IMR-90 (cell line): ENCODE measurements at regions not wholly inside any gene's neighbourhood (a gene's known extent, or its start where the extent isn't known, plus 50 kb on each side); places are given as distances from the start of the nearest gene placed in this dataset.
A peak's percentile ranks its signal among the peaks of the same experiment; 100 is the strongest.

Experiments
- CEBPB ChIP-seq: IDR thresholded peaks from 2 replicates; pipeline ENCODE4 v1.6.1; 2012; ENCODE audit warnings: low read depth, low read length, improper control_type of control experiment
- CTCF ChIP-seq: conservative IDR thresholded peaks from 2 replicates; pipeline ENCODE4 v1.5.1; 2012; ENCODE audit warnings: mild to moderate bottlenecking, low read depth, low read length, improper control_type of control experiment
- ELK1 ChIP-seq: fragments of 150-350 bp; IDR thresholded peaks from 2 replicates; pipeline ENCODE4 v1.6.1; 2016; ENCODE audit warnings: low read depth, mild to moderate bottlenecking, low read length, moderate library complexity, borderline replicate concordance
- FOS ChIP-seq: fragments of 150-350 bp; IDR thresholded peaks from 2 replicates; pipeline ENCODE4 v1.6.1; 2016; ENCODE audit warnings: low read depth, low read length
- MAFK ChIP-seq: IDR thresholded peaks from 2 replicates; pipeline ENCODE4 v1.6.1; 2012; ENCODE audit warnings: low read depth, low read length, improper control_type of control experiment
- MAZ ChIP-seq: IDR thresholded peaks from 2 replicates; pipeline ENCODE4 v1.6.1; 2012; ENCODE audit warnings: low read depth, mild to moderate bottlenecking, low read length, improper control_type of control experiment, moderate library complexity, borderline replicate concordance
- MXI1 ChIP-seq: IDR thresholded peaks from 2 replicates; pipeline ENCODE4 v1.6.1; 2012; ENCODE audit warnings: low read depth, mild to moderate bottlenecking, low read length, moderate library complexity, borderline replicate concordance
- NFE2L2 ChIP-seq: fragments of 150-350 bp; IDR thresholded peaks from 2 replicates; pipeline ENCODE4 v1.6.1; 2016; ENCODE audit warnings: low read depth, mild to moderate bottlenecking, low read length
- POLR2A ChIP-seq: IDR thresholded peaks from 2 replicates; pipeline ENCODE4 v1.6.1; 2012; ENCODE audit warnings: mild to moderate bottlenecking, low read depth, low read length
- RAD21 ChIP-seq: IDR thresholded peaks from 2 replicates; pipeline ENCODE4 v1.6.1; 2012; ENCODE audit warnings: low read length, improper control_type of control experiment
- RCOR1 ChIP-seq: IDR thresholded peaks from 2 replicates; pipeline ENCODE4 v1.6.1; 2012; ENCODE audit warnings: mild to moderate bottlenecking, low read length, improper control_type of control experiment; ENCODE audit not compliant: insufficient replicate concordance
- RFX5 ChIP-seq: IDR thresholded peaks from 2 replicates; pipeline ENCODE4 v1.8.0; 2012; ENCODE audit warnings: low read depth, mild to moderate bottlenecking, low read length, moderate library complexity
- USF2 ChIP-seq: fragments of 150-350 bp; IDR thresholded peaks from 2 replicates; pipeline ENCODE4 v1.6.1; 2017; ENCODE audit warnings: mild to moderate bottlenecking, antibody characterized with exemption, low read length, low read depth

- TF ChIP-seq CEBPB: peak; percentile 86
- TF ChIP-seq POLR2A: no peak
- TF ChIP-seq RAD21: no peak
- TF ChIP-seq USF2: no peak
- no peak for TF ChIP-seq CTCF
- no peak for TF ChIP-seq RFX5
- no peak for TF ChIP-seq NFE2L2
- TF ChIP-seq MAFK: no peak
- TF ChIP-seq FOS: no peak
- no peak for TF ChIP-seq MXI1
- TF ChIP-seq ELK1: no peak
- TF ChIP-seq MAZ: no peak
- no peak for TF ChIP-seq RCOR1
Measured at GRCh38 chr16:48676836-48677235, 66.9 kb upstream of the N4BP1 start.
